ENCODE measurements at regions not wholly inside any gene's neighbourhood (a gene's known extent, or its start where the extent isn't known, plus 50 kb on each side); places are given as distances from the start of the nearest gene placed in this dataset.

DNA sequence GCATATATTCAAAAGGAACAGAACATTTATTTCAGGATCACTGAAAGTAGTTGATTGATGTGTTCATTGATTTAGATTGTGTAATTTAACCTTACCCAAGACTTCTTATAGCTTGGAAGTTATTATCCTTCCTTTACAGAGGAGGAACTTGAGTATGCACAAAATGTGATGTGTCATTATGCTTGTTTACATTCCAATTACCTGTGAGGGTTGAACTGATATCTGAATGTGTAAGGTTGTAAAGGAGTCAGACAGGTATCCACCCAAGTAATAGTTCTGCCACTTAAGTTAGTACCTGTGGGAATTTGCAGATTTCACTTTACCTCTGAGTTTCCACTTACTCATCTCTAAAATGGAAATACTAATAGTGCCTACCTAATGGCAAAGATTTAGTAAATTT, 668.2 kb downstream of the DOK5 start:
- Histone ChIP-seq H3K4me1 (no peaks in the 10 kb centered on the region), H3K4me3 (no peak overlapping the region), H3K27ac (replicated peaks in 1 of 4) (no peak overlapping the region), H3K9me3 (no peaks in the 10 kb centered on the region), H3K36me3 (no peaks in the 10 kb centered on the region), H3K27me3 (no peaks in the 10 kb centered on the region)
- DNase-seq (ENCODE audit: extremely low spot score): no peak
- intact Hi-C loops (cut with DNase I): no loop called here
- TF ChIP-seq CTCF (IDR thresholded peaks at IDR 0.05) (no peak), POLR2A (IDR thresholded peaks at IDR 0.05; ENCODE audit: low read depth) (no peak), POLR2AphosphoS5 (IDR thresholded peaks at IDR 0.05) (no peak), EP300 (IDR thresholded peaks at IDR 0.05) (no peak)

DNA sequence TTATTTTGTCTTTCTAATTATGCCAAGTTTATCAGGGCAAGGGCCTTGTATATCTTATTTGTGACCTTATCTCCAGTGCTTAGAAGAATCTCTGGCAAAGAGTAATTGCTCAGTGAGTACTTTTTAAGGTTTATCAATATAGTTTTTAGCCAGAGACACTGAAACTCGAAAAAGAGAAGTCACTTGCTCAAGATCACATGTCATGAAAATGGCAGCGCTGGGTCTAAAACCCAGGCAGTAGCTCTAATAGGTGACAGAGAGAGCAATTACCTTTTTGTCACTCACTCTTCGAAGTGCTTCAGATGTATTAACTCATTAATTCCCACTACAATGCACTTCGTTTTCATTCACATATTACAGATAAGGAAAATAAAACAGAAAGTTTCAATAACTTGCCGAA, 667.5 kb downstream of the DOK5 start:
- intact Hi-C loops (cut with DNase I): no loop called here
- WGBS: 70% methylated on average over 5 of the region's 5 CpGs
- H3K36me3 ChIP-seq: no peaks in the 10 kb centered on the region
- no peaks in the 10 kb centered on the region for H3K27me3 ChIP-seq
- DNase-seq (ENCODE audit: extremely low spot score): no peak
- no peak overlapping the region for H3K4me3 ChIP-seq
- H3K27ac ChIP-seq (replicated peaks in 1 of 4): no peak overlapping the region
- no peak for TF ChIP-seq POLR2A (IDR thresholded peaks at IDR 0.05; ENCODE audit: low read depth)
- TF ChIP-seq POLR2AphosphoS5 (IDR thresholded peaks at IDR 0.05): no peak
- no peak for TF ChIP-seq EP300 (IDR thresholded peaks at IDR 0.05)
- no peak for TF ChIP-seq CTCF (IDR thresholded peaks at IDR 0.05)
- no peaks in the 10 kb centered on the region for H3K9me3 ChIP-seq
- H3K4me1 ChIP-seq: no peaks in the 10 kb centered on the region

DNA sequence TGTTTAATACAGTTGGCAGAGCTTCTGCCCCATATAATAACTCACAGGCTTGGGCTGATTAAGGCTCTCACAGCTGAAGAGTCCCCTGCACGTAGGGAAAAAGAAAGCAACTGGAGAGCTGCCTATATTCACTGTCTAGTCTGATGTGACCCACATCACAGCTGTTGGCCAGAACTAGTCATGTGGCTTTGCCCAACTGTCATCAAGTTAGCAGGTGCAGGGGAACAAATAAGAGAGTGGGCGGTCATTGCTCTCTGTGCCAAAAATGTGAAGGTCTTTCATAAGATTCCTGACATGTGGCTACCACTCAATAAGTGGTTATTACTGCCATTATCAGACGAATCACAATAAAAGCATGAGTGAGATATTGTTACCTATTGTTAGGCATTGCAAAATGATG, 665.2 kb downstream of the DOK5 start:
- Histone ChIP-seq H3K9me3 (no peaks in the 10 kb centered on the region), H3K4me3 (no peak overlapping the region), H3K27me3 (no peaks in the 10 kb centered on the region), H3K4me1 (peaks cover 0 to 6% (median 2%) of the 10 kb centered on the region in 4 donors), H3K27ac (replicated peaks in 1 of 4) (no peak overlapping the region), H3K36me3 (no peaks in the 10 kb centered on the region)
- TF ChIP-seq POLR2A (IDR thresholded peaks at IDR 0.05; ENCODE audit: low read depth): no peak
- no peak for TF ChIP-seq POLR2AphosphoS5 (IDR thresholded peaks at IDR 0.05)
- TF ChIP-seq CTCF (IDR thresholded peaks at IDR 0.05): no peak
- TF ChIP-seq EP300 (IDR thresholded peaks at IDR 0.05): no peak
- DNase-seq (ENCODE audit: extremely low spot score): no peak
- intact Hi-C loops (cut with DNase I): no loop called here
- 73% methylated on average over 3 of the region's 3 CpGs for WGBS

- no peak for TF ChIP-seq POLR2A (IDR thresholded peaks at IDR 0.05; ENCODE audit: low read depth)
- no peak for TF ChIP-seq EP300 (IDR thresholded peaks at IDR 0.05)
- no peak for TF ChIP-seq POLR2AphosphoS5 (IDR thresholded peaks at IDR 0.05)
- TF ChIP-seq CTCF (IDR thresholded peaks at IDR 0.05): no peak
- intact Hi-C loops (cut with DNase I): no loop called here
- no peak for DNase-seq (ENCODE audit: extremely low spot score)
These were observed 663.9 kb downstream of the DOK5 start for GRCh38 chr20:55139173-55139765.

GRCh38 chr20:55135923-55136322, 660.5 kb downstream of the DOK5 start:
- intact Hi-C loops (cut with DNase I): no loop called here
- Histone ChIP-seq H3K27me3 (no peaks in the 10 kb centered on the region), H3K27ac (replicated peaks in 1 of 4) (no peak overlapping the region), H3K36me3 (no peaks in the 10 kb centered on the region), H3K9me3 (no peaks in the 10 kb centered on the region), H3K4me3 (no peak overlapping the region), H3K4me1 (peaks cover 0 to 8% (median 2%) of the 10 kb centered on the region in 4 donors)
- no peak for DNase-seq (ENCODE audit: extremely low spot score)
- no peak for TF ChIP-seq POLR2AphosphoS5 (IDR thresholded peaks at IDR 0.05)
- TF ChIP-seq POLR2A (IDR thresholded peaks at IDR 0.05; ENCODE audit: low read depth): no peak
- no peak for TF ChIP-seq CTCF (IDR thresholded peaks at IDR 0.05)
- no peak for TF ChIP-seq EP300 (IDR thresholded peaks at IDR 0.05)
- WGBS: 26% methylated on average over 3 of the region's 3 CpGs

More at GRCh38 chr20:55139173-55139765, 663.9 kb downstream of the DOK5 start:
- no peaks in the 10 kb centered on the region for H3K9me3 ChIP-seq
- peaks cover 0 to 8% (median 2%) of the 10 kb centered on the region in 4 donors for H3K4me1 ChIP-seq
- WGBS: 47% methylated on average over 3 of the region's 4 CpGs
- H3K27ac ChIP-seq (replicated peaks in 1 of 4): no peak overlapping the region
- H3K4me3 ChIP-seq: no peak overlapping the region
- no peaks in the 10 kb centered on the region for H3K36me3 ChIP-seq
- H3K27me3 ChIP-seq: no peaks in the 10 kb centered on the region

All from esophagus muscularis mucosa (tissue), 4 donors.